Ramos (cell line): ENCODE measurements at regions not wholly inside any gene's neighbourhood (a gene's known extent, or its start where the extent isn't known, plus 50 kb on each side); places are given as distances from the start of the nearest gene placed in this dataset.

Source experiments
- in situ Hi-C: fragments of 300-500 bp; cut with MboI; formaldehyde crosslinking; loops from one replicate; pipeline ENCODE4 v1.14.3; 2022; ENCODE audit warnings: low sequenced_read_pairs; ENCODE audit not compliant: unreplicated experiment

GRCh38 chr2:8529706-8530277 lies 152.1 kb upstream of the ID2 start:
- in situ Hi-C loops: loop anchor here (5.0 kb wide), 1 partner anchor 227 kb away; no protein-coding TSS in a partner anchor

- in situ Hi-C loops: no loop called here
Observed at GRCh38 chr2:8531481-8531880, 150.4 kb upstream of the ID2 start.

GRCh38 chr2:8532438-8532837 lies 149.4 kb upstream of the ID2 start:
- in situ Hi-C loops: no loop called here

GRCh38 chr2:8533923-8534322 lies 147.9 kb upstream of the ID2 start:
- in situ Hi-C loops: no loop called here

GRCh38 chr2:8534386-8534728 lies 147.5 kb upstream of the ID2 start:
- in situ Hi-C loops: no loop called here

GRCh38 chr2:8534729-8535468 lies 147.0 kb upstream of the ID2 start:
- in situ Hi-C loops: loop anchor here (5.0 kb wide), 1 partner anchor 147 kb away; the partner anchor contains the start of gene ID2

- in situ Hi-C loops: loop anchor here (5.0 kb wide), 1 partner anchor 147 kb away; the partner anchor contains the start of gene ID2
Observed at GRCh38 chr2:8535469-8535795, 146.4 kb upstream of the ID2 start.

GRCh38 chr2:8535821-8536685 lies 145.8 kb upstream of the ID2 start:
- in situ Hi-C loops: loop anchor here (5.0 kb wide), 1 partner anchor 146 kb away; the partner anchor contains the start of gene ID2

- in situ Hi-C loops: loop anchor here (5.0 kb wide), 1 partner anchor 145 kb away; the partner anchor contains the start of gene ID2
Observed at GRCh38 chr2:8536686-8537561, 144.9 kb upstream of the ID2 start.

- in situ Hi-C loops: loop anchor here (5.0 kb wide), 1 partner anchor 145 kb away; the partner anchor contains the start of gene ID2
Observed at GRCh38 chr2:8537562-8538155, 144.2 kb upstream of the ID2 start.

GRCh38 chr2:8538531-8538930 lies 143.3 kb upstream of the ID2 start:
- in situ Hi-C loops: loop anchor here (5.0 kb wide), 1 partner anchor 144 kb away; the partner anchor contains the start of gene ID2

- in situ Hi-C loops: loop anchor here (5.0 kb wide), 1 partner anchor 143 kb away; the partner anchor contains the start of gene ID2
Observed at GRCh38 chr2:8538931-8539621, 142.8 kb upstream of the ID2 start.

GRCh38 chr2:8539743-8540551 lies 141.9 kb upstream of the ID2 start:
- in situ Hi-C loops: loop anchor here (5.0 kb wide), 1 partner anchor 142 kb away; the partner anchor contains the start of gene ID2

- in situ Hi-C loops: no loop called here
Observed at GRCh38 chr2:8540552-8541055, 141.3 kb upstream of the ID2 start.

- in situ Hi-C loops: no loop called here
Observed at GRCh38 chr2:8541223-8541622, 140.6 kb upstream of the ID2 start.

- in situ Hi-C loops: no loop called here
Observed at GRCh38 chr2:8541636-8542035, 140.2 kb upstream of the ID2 start.

- in situ Hi-C loops: no loop called here
Observed at GRCh38 chr2:8542381-8543059, 139.3 kb upstream of the ID2 start.
